ENCODE measurements at regions not wholly inside any gene's neighbourhood (a gene's known extent, or its start where the extent isn't known, plus 50 kb on each side); places are given as distances from the start of the nearest gene placed in this dataset.

DNA sequence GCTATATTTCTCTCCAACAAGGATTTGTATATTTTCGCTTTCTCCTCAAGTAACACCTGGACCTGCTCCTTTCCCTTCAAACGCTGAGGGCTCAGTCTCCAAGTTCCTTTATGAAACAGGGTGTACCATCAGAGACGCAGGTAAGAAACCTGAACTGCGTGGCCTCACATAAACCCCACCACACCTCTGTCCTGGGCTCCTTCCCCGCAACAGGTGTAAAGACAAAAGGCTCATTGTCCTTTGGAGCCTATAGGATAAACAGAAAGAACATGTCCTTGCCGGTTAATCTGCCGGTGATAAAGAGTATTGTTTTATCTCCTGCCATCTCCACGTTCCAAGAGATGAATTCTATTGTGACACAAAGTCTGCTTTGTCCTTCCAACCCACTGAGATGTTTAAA lies 111.8 kb upstream of the ADAMTS9 start:
- Mint-ChIP-seq H3K27me3 (ENCODE audit: low read depth) (no peaks in the 10 kb centered on the region), H3K9me3 (no peaks in the 10 kb centered on the region), H3K4me3 (no peak overlapping the region), H3K4me1 (no peaks in the 10 kb centered on the region), H3K36me3 (ENCODE audit: low read depth) (no peaks in the 10 kb centered on the region), H3K27ac (no peak overlapping the region)
- TF ChIP-seq, protein P1, sequence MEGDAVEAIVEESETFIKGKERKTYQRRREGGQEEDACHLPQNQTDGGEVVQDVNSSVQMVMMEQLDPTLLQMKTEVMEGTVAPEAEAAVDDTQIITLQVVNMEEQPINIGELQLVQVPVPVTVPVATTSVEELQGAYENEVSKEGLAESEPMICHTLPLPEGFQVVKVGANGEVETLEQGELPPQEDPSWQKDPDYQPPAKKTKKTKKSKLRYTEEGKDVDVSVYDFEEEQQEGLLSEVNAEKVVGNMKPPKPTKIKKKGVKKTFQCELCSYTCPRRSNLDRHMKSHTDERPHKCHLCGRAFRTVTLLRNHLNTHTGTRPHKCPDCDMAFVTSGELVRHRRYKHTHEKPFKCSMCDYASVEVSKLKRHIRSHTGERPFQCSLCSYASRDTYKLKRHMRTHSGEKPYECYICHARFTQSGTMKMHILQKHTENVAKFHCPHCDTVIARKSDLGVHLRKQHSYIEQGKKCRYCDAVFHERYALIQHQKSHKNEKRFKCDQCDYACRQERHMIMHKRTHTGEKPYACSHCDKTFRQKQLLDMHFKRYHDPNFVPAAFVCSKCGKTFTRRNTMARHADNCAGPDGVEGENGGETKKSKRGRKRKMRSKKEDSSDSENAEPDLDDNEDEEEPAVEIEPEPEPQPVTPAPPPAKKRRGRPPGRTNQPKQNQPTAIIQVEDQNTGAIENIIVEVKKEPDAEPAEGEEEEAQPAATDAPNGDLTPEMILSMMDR (IDR thresholded peaks at IDR 0.05; ENCODE audit: unreplicated experiment in 3 of 3): no peak

DNA sequence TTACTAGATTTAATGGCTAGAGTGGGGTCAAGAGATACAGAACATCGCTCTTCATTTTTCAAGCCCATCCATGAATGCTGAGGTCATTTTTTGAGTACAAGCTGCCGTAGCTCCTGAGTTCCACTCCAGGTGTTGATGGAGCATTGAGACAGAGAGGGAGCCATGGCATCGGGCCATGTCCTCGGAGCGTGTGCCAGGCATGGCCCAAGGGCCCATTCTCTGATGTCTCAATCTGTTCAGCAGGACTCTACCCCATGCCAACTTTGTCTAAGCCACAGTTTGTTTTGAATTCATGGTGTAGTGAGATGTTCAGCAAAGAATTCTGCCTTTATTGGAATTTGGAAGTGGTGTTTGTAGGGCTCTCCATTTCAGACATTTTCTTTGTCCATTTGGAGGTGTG lies 110.5 kb upstream of the ADAMTS9 start:
- no peak overlapping the region for H3K4me3 Mint-ChIP-seq

DNA sequence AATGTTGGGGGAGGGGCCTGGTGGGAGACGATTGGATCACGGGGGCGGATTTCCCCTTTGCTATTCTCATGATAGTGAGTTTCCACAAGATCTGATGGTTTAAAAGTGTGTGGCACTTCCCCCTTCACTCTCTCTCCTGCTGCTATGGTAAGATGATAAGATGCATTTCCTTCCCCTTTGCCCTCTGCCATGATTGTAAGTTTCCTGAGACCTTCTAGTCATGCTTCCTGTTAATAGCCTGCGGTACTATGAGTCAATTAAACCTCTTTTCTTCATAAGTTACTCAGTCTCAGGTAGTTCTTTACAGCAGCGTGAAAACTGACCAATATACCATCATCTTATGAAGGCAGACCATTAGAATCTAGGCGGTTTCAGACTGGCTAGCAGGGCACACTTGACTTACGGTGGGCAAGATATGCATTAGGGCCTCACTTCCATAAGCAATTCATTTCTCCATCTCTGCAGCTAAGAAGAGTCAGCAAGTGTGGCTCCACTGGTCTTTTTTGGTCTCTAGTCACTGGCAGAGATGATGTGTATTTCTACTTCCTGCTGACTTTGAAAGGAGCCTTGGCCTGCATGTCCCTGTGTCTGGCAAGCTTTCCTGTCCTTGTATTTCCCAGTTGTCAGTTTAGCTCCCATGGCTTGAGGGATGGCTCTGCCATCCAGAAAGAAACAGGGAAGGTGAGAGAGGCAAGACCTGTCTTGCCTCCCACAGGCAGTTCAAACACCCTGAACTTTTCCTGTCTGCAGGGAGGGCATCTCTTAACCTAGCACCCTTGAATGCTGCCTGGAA lies 109.0 kb upstream of the ADAMTS9 start:
- Mint-ChIP-seq H3K4me1 (peaks cover 6% of the 10 kb centered on the region), H3K9me3 (no peaks in the 10 kb centered on the region), H3K27ac (no peak overlapping the region), H3K36me3 (ENCODE audit: low read depth) (no peaks in the 10 kb centered on the region), H3K27me3 (ENCODE audit: low read depth) (no peaks in the 10 kb centered on the region), H3K4me3 (no peak overlapping the region)
- TF ChIP-seq, protein P1 (IDR thresholded peaks at IDR 0.05; ENCODE audit: unreplicated experiment in 3 of 3): no peak

More for the DNA sequence above, 110.5 kb upstream of the ADAMTS9 start:
- Mint-ChIP-seq H3K27me3 (ENCODE audit: low read depth) (no peaks in the 10 kb centered on the region), H3K9me3 (no peaks in the 10 kb centered on the region), H3K27ac (no peak overlapping the region), H3K4me1 (no peaks in the 10 kb centered on the region), H3K36me3 (ENCODE audit: low read depth) (no peaks in the 10 kb centered on the region)
- TF ChIP-seq, protein P1 (IDR thresholded peaks at IDR 0.05; ENCODE audit: unreplicated experiment in 3 of 3): no peak

DNA sequence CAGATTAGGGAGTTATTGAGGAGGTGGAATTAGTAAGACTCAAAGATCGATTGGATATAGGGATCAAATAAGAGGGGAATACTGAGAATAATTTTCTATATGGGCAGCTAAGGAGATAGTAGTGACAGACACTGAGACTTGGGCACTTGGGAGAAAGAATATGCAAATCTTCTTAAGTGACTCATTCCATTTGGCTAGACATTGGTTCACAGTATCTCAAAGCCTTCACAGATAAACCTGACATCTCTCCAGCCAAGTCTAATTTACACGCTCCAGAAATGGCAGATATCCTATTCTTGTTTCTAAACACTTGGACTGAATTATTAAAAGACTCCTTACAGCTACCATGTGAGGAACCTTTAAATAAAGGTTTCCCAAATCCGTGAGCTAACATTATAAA lies 104.6 kb upstream of the ADAMTS9 start:
- H3K27me3 Mint-ChIP-seq (ENCODE audit: low read depth): no peaks in the 10 kb centered on the region

DNA sequence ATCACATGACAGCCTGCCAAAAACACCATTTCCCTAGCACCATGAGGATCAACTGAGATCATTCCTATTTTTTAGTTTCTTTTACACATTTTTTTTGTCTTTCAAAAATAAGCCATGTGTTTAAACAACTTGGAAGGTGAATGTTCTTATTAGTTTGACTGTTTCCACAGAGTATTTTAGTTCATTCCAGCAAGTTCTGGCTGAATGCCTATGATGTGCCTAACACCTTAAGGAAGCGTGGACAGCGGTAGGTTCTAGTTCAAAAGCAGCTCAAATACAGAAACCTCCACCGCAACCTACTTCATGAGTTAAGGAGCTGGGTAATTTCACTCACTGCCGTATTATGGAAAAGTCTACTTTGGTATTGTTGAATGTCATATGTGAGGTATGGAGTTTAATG lies 101.3 kb upstream of the ADAMTS9 start:
- H3K4me1 Mint-ChIP-seq: peaks cover 6% of the 10 kb centered on the region
- H3K27me3 Mint-ChIP-seq (ENCODE audit: low read depth): no peaks in the 10 kb centered on the region
- H3K36me3 Mint-ChIP-seq (ENCODE audit: low read depth): peaks cover 4% of the 10 kb centered on the region

More for the DNA sequence above, 104.6 kb upstream of the ADAMTS9 start:
- H3K36me3 Mint-ChIP-seq (ENCODE audit: low read depth): no peaks in the 10 kb centered on the region
- H3K4me3 Mint-ChIP-seq: no peak overlapping the region
- peaks cover 6% of the 10 kb centered on the region for H3K4me1 Mint-ChIP-seq
- TF ChIP-seq, protein P1 (IDR thresholded peaks at IDR 0.05; ENCODE audit: unreplicated experiment in 3 of 3): no peak
- no peak overlapping the region for H3K27ac Mint-ChIP-seq
- no peaks in the 10 kb centered on the region for H3K9me3 Mint-ChIP-seq

More for the DNA sequence above, 101.3 kb upstream of the ADAMTS9 start:
- TF ChIP-seq, protein P1 (IDR thresholded peaks at IDR 0.05; ENCODE audit: unreplicated experiment in 3 of 3): no peak
- Mint-ChIP-seq H3K4me3 (no peak overlapping the region), H3K9me3 (peaks cover 12% of the 10 kb centered on the region), H3K27ac (no peak overlapping the region)

Data from nephron (organoid).